GM18511 (cell line): ENCODE measurements at regions not wholly inside any gene's neighbourhood (a gene's known extent, or its start where the extent isn't known, plus 50 kb on each side); places are given as distances from the start of the nearest gene placed in this dataset.
"Not testable (repeated sequence)": the region's sequence is repeated elsewhere in the genome, so short reads cannot be mapped to it uniquely, and the experiment has no call there.

Experiments
- ATAC-seq: cut with Tn5 transposase; IDR thresholded peaks from one replicate; pipeline ENCODE4 v1.9.1; 2021; ENCODE audit warnings: mild to moderate bottlenecking, moderate library complexity; ENCODE audit not compliant: unreplicated experiment

- no peak for ATAC-seq
These were observed 101.4 kb upstream of the SOX2 start for GRCh38 chr3:181610083-181610972.

- ATAC-seq: no peak
These were observed 102.5 kb upstream of the SOX2 start for GRCh38 chr3:181609030-181609767.

GRCh38 chr3:181604267-181604666 lies 107.5 kb upstream of the SOX2 start:
- no peak for ATAC-seq

- ATAC-seq: no peak
These were observed 115.6 kb upstream of the SOX2 start for GRCh38 chr3:181596126-181596525.

GRCh38 chr3:181590939-181591338 lies 120.8 kb upstream of the SOX2 start:
- not testable (repeated sequence) for ATAC-seq

GRCh38 chr3:181582619-181583018 lies 129.1 kb upstream of the SOX2 start:
- ATAC-seq: no peak

GRCh38 chr3:181581656-181582055 lies 130.1 kb upstream of the SOX2 start:
- no peak for ATAC-seq

- ATAC-seq: no peak
These were observed 133.0 kb upstream of the SOX2 start for GRCh38 chr3:181578743-181579142.

GRCh38 chr3:181572432-181572831 lies 139.3 kb upstream of the SOX2 start:
- no peak for ATAC-seq

- ATAC-seq: no peak
These were observed 141.3 kb upstream of the SOX2 start for GRCh38 chr3:181570472-181570871.

- no peak for ATAC-seq
These were observed 142.3 kb upstream of the SOX2 start for GRCh38 chr3:181569356-181569940.

- ATAC-seq: no peak
These were observed 143.0 kb upstream of the SOX2 start for GRCh38 chr3:181568693-181569092.

- ATAC-seq: no peak
These were observed 143.5 kb upstream of the SOX2 start for GRCh38 chr3:181568248-181568647.

- no peak for ATAC-seq
These were observed 144.2 kb upstream of the SOX2 start for GRCh38 chr3:181567311-181568075.

GRCh38 chr3:181565416-181565815 lies 146.3 kb upstream of the SOX2 start:
- no peak for ATAC-seq

GRCh38 chr3:181564222-181564621 lies 147.5 kb upstream of the SOX2 start:
- ATAC-seq: no peak

GRCh38 chr3:181561139-181562031 lies 150.3 kb upstream of the SOX2 start:
- ATAC-seq: no peak

- ATAC-seq: no peak
These were observed 152.9 kb upstream of the SOX2 start for GRCh38 chr3:181558870-181559269.

GRCh38 chr3:181555681-181556080 lies 156.0 kb upstream of the SOX2 start:
- no peak for ATAC-seq

GRCh38 chr3:181554233-181554765 lies 157.4 kb upstream of the SOX2 start:
- no peak for ATAC-seq
